ENCODE measurements at regions not wholly inside any gene's neighbourhood (a gene's known extent, or its start where the extent isn't known, plus 50 kb on each side); places are given as distances from the start of the nearest gene placed in this dataset.

- TF ChIP-seq EZH2 (IDR thresholded peaks at IDR 0.05; ENCODE audit: insufficient read depth, poor library complexity, severe bottlenecking), result no peak
- no peak for TF ChIP-seq EZH2phosphoT487 (IDR thresholded peaks at IDR 0.05; ENCODE audit: insufficient read depth, low read depth)
Observed at GRCh38 chrX:139008185-139008584, 296.7 kb upstream of the FGF13 start.
